ENCODE measurements at regions not wholly inside any gene's neighbourhood (a gene's known extent, or its start where the extent isn't known, plus 50 kb on each side); places are given as distances from the start of the nearest gene placed in this dataset.

- no peak overlapping the region for H3K27ac ChIP-seq
Observed at GRCh38 chr2:216925636-216926366, 65.9 kb upstream of the TNP1 start.

GRCh38 chr2:216925006-216925405 is 65.1 kb upstream of the TNP1 start:
- no peak for TF ChIP-seq CTCF (IDR thresholded peaks at IDR 0.05; ENCODE audit: low read depth, low read length)

More at GRCh38 chr2:216925636-216926366, 65.9 kb upstream of the TNP1 start:
- no peaks in the 10 kb centered on the region for H3K27me3 ChIP-seq
- TF ChIP-seq CTCF (IDR thresholded peaks at IDR 0.05; ENCODE audit: low read depth, low read length), result no peak
- H3K4me1 ChIP-seq (ENCODE audit: low read depth), result no peaks in the 10 kb centered on the region
- no peaks in the 10 kb centered on the region for H3K36me3 ChIP-seq
- no peak for DNase-seq (ENCODE audit: low read depth in 1 of 2, low spot score in 1 of 2)
- H3K9me3 ChIP-seq (ENCODE audit: low read depth), result no peaks in the 10 kb centered on the region
- no peak overlapping the region for H3K4me3 ChIP-seq

GRCh38 chr2:216923706-216924105 is 63.8 kb upstream of the TNP1 start:
- H3K27me3 ChIP-seq, result no peaks in the 10 kb centered on the region
- TF ChIP-seq CTCF (IDR thresholded peaks at IDR 0.05; ENCODE audit: low read depth, low read length), result no peak
- no peak for DNase-seq (ENCODE audit: low read depth in 1 of 2, low spot score in 1 of 2)
- H3K9me3 ChIP-seq (ENCODE audit: low read depth), result no peaks in the 10 kb centered on the region
- no peak overlapping the region for H3K27ac ChIP-seq
- no peaks in the 10 kb centered on the region for H3K4me1 ChIP-seq (ENCODE audit: low read depth)
- no peaks in the 10 kb centered on the region for H3K36me3 ChIP-seq
- H3K4me3 ChIP-seq, result no peak overlapping the region

More at GRCh38 chr2:216925006-216925405, 65.1 kb upstream of the TNP1 start:
- no peaks in the 10 kb centered on the region for H3K4me1 ChIP-seq (ENCODE audit: low read depth)
- H3K27me3 ChIP-seq, result no peaks in the 10 kb centered on the region
- no peak overlapping the region for H3K27ac ChIP-seq
- H3K9me3 ChIP-seq (ENCODE audit: low read depth), result no peaks in the 10 kb centered on the region
- no peaks in the 10 kb centered on the region for H3K36me3 ChIP-seq
- no peak for DNase-seq (ENCODE audit: low read depth in 1 of 2, low spot score in 1 of 2)
- no peak overlapping the region for H3K4me3 ChIP-seq

- TF ChIP-seq CTCF (IDR thresholded peaks at IDR 0.05; ENCODE audit: low read depth, low read length), result no peak
- DNase-seq (ENCODE audit: low read depth in 1 of 2, low spot score in 1 of 2), result no peak
- Histone ChIP-seq H3K36me3 (no peaks in the 10 kb centered on the region), H3K4me1 (ENCODE audit: low read depth) (no peaks in the 10 kb centered on the region), H3K27me3 (no peaks in the 10 kb centered on the region), H3K27ac (no peak overlapping the region), H3K9me3 (ENCODE audit: low read depth) (no peaks in the 10 kb centered on the region), H3K4me3 (no peak overlapping the region)
Observed at GRCh38 chr2:216922175-216922780, 62.4 kb upstream of the TNP1 start.

GRCh38 chr2:216920937-216921456 is 61.1 kb upstream of the TNP1 start:
- no peaks in the 10 kb centered on the region for H3K36me3 ChIP-seq
- no peak overlapping the region for H3K4me3 ChIP-seq
- DNase-seq (ENCODE audit: low read depth in 1 of 2, low spot score in 1 of 2), result no peak
- no peak overlapping the region for H3K27ac ChIP-seq
- H3K27me3 ChIP-seq, result no peaks in the 10 kb centered on the region
- no peaks in the 10 kb centered on the region for H3K4me1 ChIP-seq (ENCODE audit: low read depth)
- no peaks in the 10 kb centered on the region for H3K9me3 ChIP-seq (ENCODE audit: low read depth)
- TF ChIP-seq CTCF (IDR thresholded peaks at IDR 0.05; ENCODE audit: low read depth, low read length), result no peak
